GM21526 (cell line): ENCODE measurements at regions not wholly inside any gene's neighbourhood (a gene's known extent, or its start where the extent isn't known, plus 50 kb on each side); places are given as distances from the start of the nearest gene placed in this dataset.

Experiments
- ATAC-seq: cut with Tn5 transposase; IDR thresholded peaks from one replicate; pipeline ENCODE4 v1.9.1; 2021; ENCODE audit warnings: moderate library complexity; ENCODE audit not compliant: unreplicated experiment, low FRiP score

GRCh38 chr2:103902347-103902746 is 951.6 kb upstream of the POU3F3 start:
- ATAC-seq = no peak

GRCh38 chr2:103921161-103921560 is 932.8 kb upstream of the POU3F3 start:
- no peak for ATAC-seq

GRCh38 chr2:103942199-103942598 is 911.7 kb upstream of the POU3F3 start:
- no peak for ATAC-seq

- no peak for ATAC-seq
Measured at GRCh38 chr2:103945083-103945482, 908.8 kb upstream of the POU3F3 start.

- no peak for ATAC-seq
Measured at GRCh38 chr2:103959174-103960128, 894.5 kb upstream of the POU3F3 start.

GRCh38 chr2:103960129-103960513 is 893.8 kb upstream of the POU3F3 start:
- ATAC-seq = no peak

GRCh38 chr2:103960951-103961350 is 893.0 kb upstream of the POU3F3 start:
- ATAC-seq = no peak

- no peak for ATAC-seq
Measured at GRCh38 chr2:103961862-103962261, 892.1 kb upstream of the POU3F3 start.

GRCh38 chr2:103962670-103963069 is 891.2 kb upstream of the POU3F3 start:
- no peak for ATAC-seq

GRCh38 chr2:103963146-103963725 is 890.7 kb upstream of the POU3F3 start:
- ATAC-seq = no peak

GRCh38 chr2:103977241-103977640 is 876.7 kb upstream of the POU3F3 start:
- ATAC-seq = no peak

- no peak for ATAC-seq
Measured at GRCh38 chr2:103977668-103978067, 876.2 kb upstream of the POU3F3 start.

- ATAC-seq = no peak
Measured at GRCh38 chr2:103980401-103980800, 873.5 kb upstream of the POU3F3 start.

GRCh38 chr2:103982691-103983090 is 871.2 kb upstream of the POU3F3 start:
- ATAC-seq = no peak

GRCh38 chr2:103986001-103986400 is 867.9 kb upstream of the POU3F3 start:
- no peak for ATAC-seq

GRCh38 chr2:103991591-103991990 is 862.3 kb upstream of the POU3F3 start:
- ATAC-seq = no peak

GRCh38 chr2:104004821-104005220 is 849.1 kb upstream of the POU3F3 start:
- ATAC-seq = no peak

GRCh38 chr2:104016801-104017200 is 837.1 kb upstream of the POU3F3 start:
- no peak for ATAC-seq

GRCh38 chr2:104023306-104023705 is 830.6 kb upstream of the POU3F3 start:
- no peak for ATAC-seq

- ATAC-seq = no peak
Measured at GRCh38 chr2:104023765-104024164, 830.1 kb upstream of the POU3F3 start.

GRCh38 chr2:104025295-104025694 is 828.6 kb upstream of the POU3F3 start:
- ATAC-seq = no peak

GRCh38 chr2:104026725-104027124 is 827.2 kb upstream of the POU3F3 start:
- no peak for ATAC-seq
